Ramos (cell line): ENCODE measurements at regions not wholly inside any gene's neighbourhood (a gene's known extent, or its start where the extent isn't known, plus 50 kb on each side); places are given as distances from the start of the nearest gene placed in this dataset.

Experiments used
- in situ Hi-C: fragments of 300-500 bp; cut with MboI; formaldehyde crosslinking; loops from one replicate; pipeline ENCODE4 v1.14.3; 2022; ENCODE audit warnings: low sequenced_read_pairs; ENCODE audit not compliant: unreplicated experiment

GRCh38 chr3:113051787-113052186, 61.0 kb downstream of the GTPBP8 start:
- in situ Hi-C loops, result loop anchor here (25.0 kb wide), 1 partner anchor 511 kb away; no protein-coding TSS in a partner anchor

DNA sequence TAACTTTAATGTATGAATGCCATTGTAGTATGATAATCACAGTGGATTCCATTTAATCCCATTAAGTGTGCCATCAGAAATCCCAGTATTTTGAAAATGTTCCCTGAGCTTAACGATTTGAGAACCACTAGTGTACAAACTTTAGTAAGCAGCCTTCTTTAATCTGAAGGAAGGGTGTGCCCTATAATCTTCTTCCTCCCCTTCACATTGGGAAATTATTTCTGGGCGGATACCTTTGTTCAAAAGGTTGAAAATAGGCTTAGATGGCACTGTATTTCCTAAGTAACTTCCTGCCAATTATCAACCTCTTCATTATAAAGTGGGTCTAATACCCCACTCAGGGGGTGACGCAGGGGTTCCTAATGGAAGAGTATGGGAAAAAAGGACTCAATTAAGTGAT, 62.4 kb downstream of the GTPBP8 start:
- in situ Hi-C loops, result loop anchor here (25.0 kb wide), 1 partner anchor 509 kb away; no protein-coding TSS in a partner anchor

DNA sequence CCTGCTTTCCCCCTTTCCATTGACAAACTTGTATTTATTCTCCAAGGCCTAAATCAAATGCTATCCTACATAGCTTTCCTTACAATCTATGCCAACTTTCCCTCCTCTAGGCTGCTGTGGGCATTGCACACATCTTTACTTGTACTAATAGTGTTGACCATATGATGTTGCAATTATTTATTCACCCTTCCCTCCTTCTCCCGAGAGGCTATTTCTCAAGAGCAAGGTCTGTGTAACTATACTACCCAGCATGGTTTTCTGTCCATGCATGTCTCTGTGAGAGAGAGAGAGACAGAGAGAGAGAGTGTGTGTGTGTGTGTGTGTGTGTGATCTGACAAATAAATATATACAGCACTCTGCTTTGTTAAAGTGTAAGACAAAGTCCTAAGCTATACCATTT, 63.8 kb downstream of the GTPBP8 start:
- in situ Hi-C loops, result loop anchor here (25.0 kb wide), 1 partner anchor 508 kb away; no protein-coding TSS in a partner anchor

GRCh38 chr3:113055201-113055600, 64.4 kb downstream of the GTPBP8 start:
- in situ Hi-C loops, result loop anchor here (25.0 kb wide), 1 partner anchor 507 kb away; no protein-coding TSS in a partner anchor

GRCh38 chr3:113055961-113056360, 65.2 kb downstream of the GTPBP8 start:
- in situ Hi-C loops, result loop anchor here (25.0 kb wide), 1 partner anchor 506 kb away; no protein-coding TSS in a partner anchor

- in situ Hi-C loops, result loop anchor here (25.0 kb wide), 1 partner anchor 505 kb away; no protein-coding TSS in a partner anchor
Observed at GRCh38 chr3:113057117-113057516, 66.3 kb downstream of the GTPBP8 start.

DNA sequence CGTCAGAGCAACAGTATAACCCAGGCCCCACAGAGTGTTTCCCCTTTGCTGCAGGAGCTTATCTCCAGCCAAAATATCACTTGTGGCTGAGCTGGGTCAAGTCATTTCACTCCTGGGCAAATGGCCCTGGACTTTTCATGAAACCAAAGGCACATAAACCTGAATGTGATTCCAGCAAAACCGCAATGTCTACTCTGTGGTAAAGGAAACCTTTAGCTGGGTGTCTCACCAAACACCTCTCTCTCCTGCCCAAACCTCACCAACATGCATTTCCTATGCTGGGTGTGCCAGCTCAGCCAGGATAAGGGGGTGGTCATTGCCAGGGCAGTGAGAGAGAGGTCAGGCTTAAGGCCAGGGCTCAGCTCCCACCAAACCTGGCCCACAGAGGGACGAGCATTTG, 67.4 kb downstream of the GTPBP8 start:
- in situ Hi-C loops, result loop anchor here (25.0 kb wide), 1 partner anchor 504 kb away; no protein-coding TSS in a partner anchor

DNA sequence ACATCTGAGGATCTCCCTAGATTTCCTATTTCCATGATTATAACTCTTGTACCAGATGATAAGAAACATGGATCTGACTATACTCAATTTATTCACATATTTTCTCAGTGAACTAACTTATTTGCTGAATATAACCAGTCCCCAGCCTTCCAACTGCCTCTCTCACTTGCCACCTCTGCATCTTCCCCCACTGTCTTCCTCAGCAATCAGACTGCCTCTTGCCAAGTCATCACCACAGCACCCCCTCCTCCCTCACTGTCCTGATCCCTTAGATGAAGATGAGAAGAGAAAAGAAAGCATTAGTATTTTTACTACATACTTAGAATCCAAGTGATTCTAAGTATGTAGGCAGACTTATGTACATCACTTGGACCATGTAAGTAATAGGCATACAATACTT, 71.9 kb downstream of the GTPBP8 start:
- in situ Hi-C loops, result loop anchor here (25.0 kb wide), 1 partner anchor 500 kb away; no protein-coding TSS in a partner anchor

DNA sequence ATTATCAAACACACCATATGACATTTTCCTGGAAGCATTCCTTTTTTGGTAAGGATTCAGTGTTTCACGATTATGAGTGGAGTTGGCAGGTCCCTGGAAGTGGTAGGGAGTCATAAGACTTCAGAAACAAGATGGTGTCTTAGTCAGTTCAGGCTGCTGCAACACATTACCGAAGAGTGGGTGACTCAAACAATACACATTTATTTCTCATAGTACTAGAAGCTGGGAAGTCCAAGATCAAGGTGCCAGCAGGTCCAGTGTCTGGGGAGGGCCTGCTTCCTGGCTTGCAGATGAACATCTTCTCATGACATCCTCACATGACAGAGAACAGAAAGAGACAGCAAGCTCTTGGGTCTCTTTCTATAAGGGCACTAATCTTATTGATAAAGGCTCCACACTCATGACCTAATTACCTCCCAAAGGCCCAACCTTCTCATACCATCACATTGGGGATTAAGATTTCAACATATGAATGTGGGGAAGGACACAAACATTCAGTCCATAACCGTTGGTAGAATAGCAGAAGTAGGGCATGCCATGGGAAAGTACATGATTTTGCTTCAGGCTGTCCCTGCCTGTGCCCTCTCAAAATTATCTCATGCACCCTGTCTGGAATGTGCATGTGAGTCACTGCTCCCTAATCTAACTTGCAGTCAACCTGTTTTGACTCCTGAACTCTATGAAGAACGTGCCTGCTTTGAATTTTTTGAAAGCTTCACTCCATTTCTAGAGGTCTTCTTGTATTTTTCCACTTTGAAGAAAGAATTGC, 72.5 kb downstream of the GTPBP8 start:
- in situ Hi-C loops, result loop anchor here (25.0 kb wide), 1 partner anchor 499 kb away; no protein-coding TSS in a partner anchor

GRCh38 chr3:113064183-113064582, 73.4 kb downstream of the GTPBP8 start:
- in situ Hi-C loops, result loop anchor here (25.0 kb wide), 1 partner anchor 498 kb away; no protein-coding TSS in a partner anchor

- in situ Hi-C loops, result loop anchor here (25.0 kb wide), 1 partner anchor 497 kb away; no protein-coding TSS in a partner anchor
Observed at GRCh38 chr3:113065336-113065735, 74.6 kb downstream of the GTPBP8 start.

DNA sequence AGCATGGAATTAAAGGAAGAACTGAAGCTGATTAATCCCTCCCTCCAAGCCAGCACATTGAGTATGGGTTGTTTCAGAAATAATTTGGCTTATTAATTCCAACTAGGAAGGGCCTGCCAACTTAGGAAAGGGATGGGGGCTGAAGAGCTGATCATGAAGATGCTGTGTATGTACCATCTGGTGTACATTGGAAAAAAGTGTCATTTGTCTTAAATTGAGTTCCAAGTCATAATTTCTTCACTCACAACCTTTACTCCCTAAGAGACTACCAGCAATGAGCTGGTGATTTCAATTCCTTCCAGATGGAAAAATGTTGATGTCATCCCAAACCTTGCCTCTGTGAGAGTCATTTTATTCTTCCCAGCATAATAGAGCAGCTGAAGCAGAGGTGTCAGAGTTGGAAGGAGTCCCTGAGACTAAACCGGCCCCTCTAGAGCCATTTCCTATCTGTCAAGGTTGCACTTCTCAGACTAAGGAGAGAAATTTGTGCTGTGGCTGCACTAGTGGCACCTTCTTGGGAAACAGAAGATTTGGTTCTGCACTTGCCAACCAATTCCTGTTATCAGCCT, 79.4 kb downstream of the GTPBP8 start:
- in situ Hi-C loops, result loop anchor here (25.0 kb wide), 1 partner anchor 492 kb away; no protein-coding TSS in a partner anchor

DNA sequence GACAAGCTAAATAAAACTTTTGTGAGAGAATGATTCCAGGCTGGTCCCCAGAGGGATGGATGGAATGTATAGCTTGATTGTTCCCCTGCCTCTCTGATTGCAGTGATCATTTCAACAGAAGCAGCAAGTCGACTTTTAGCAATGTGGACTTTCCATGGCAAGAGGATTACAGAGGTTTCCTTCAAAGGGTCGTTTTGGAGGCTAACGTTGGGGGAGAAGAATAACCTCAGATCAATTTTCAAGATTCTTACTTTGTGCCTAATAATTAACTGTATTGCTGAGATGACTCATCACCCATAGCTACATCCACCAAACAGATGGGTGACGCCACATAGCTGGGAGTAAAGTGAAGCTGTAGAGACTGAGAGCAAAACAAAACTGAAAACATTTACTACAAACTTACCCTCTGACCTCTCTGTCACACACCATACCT, 79.9 kb downstream of the GTPBP8 start:
- in situ Hi-C loops, result loop anchor here (25.0 kb wide), 1 partner anchor 492 kb away; no protein-coding TSS in a partner anchor

GRCh38 chr3:113075588-113075987, 84.8 kb downstream of the GTPBP8 start:
- in situ Hi-C loops, result no loop called here

- in situ Hi-C loops, result no loop called here
Observed at GRCh38 chr3:113079218-113079961, 88.6 kb downstream of the GTPBP8 start.

DNA sequence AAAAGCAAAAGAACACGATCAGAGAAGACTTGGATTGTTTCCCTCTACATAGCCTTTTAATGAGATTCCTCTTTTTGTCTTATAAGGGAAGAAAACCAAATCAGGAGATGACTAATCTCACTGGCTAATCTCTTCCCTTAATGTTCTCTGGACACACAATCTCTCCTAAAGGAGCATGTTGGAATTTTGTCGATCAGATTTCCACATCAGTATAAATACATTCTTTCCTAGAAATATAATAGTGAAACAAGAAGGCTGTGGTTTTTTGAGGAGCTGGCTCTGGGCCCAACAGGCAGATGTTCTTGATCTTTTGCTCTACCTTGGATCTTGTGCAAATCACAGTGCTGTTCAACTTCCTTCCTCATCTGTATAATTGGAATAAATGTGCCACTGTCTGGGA, 94.0 kb downstream of the GTPBP8 start:
- in situ Hi-C loops, result no loop called here

DNA sequence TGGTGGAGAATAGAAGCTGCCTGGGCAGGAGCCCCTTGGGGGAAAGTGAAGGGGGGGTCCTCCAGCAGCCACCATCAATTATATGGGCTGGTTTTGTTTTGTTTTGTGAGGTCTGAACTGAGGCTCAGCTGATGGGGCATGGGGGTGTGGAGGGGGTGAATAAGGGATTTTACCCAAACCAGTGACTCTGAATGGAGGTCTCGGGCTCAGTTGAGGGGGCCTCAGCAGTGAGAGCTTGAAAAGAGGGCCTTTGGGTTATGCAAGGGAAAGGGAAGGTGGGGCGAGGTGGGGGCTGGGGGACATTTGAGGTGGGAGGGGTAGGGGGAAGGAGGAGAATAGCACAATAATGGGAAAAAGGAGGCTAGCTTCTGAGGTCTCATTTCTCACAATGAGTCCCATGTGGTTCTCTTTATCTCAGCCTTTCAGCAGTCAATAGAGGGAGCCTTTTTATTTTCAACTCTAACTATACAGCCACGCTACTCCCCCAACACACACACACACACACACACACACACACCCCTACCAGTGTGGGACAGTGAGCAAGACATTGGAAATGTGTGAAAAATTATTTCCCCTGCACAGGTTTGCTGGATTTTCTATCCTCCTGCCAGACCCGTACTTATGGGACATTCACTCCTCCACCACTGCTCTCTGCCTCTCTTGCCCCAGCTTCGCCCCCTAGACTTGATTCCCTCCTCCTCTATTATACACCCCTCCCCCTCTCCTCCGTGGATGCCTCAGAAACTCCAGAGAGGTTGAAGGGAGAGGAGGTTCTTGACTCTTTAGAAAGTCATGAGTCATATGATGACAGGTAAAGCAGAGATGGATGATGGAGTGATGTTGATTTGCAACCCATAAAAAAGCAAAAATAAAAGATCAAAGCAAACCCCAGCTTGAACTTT, 96.0 kb downstream of the GTPBP8 start:
- in situ Hi-C loops, result no loop called here

- in situ Hi-C loops, result no loop called here
Observed at GRCh38 chr3:113088616-113089015, 97.8 kb downstream of the GTPBP8 start.

DNA sequence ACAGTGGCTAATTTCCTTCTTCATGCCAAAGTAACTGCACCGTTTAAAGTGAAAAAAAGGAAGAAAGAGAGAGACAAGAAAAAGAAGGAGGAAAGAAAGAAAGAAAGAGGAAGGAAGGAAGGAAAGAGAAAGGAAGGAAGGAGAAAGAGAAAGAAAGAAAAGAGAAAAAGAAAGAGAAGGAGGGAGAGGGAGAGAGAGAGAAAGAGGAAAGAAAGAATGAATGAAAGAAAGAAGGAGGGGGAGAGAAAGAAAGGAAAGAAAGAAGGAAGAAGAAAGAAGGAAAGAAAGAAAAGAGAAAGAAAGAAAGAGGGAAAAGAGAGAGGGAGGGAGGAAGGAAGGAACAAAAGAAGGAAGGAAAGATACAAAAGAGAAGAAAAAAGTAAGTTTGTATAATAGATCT, 100.6 kb downstream of the GTPBP8 start:
- in situ Hi-C loops, result no loop called here
